ENCODE measurements at regions not wholly inside any gene's neighbourhood (a gene's known extent, or its start where the extent isn't known, plus 50 kb on each side); places are given as distances from the start of the nearest gene placed in this dataset.

GRCh38 chr4:129905256-129905655 lies 809.3 kb downstream of the C4orf33 start:
- H3K4me3 ChIP-seq (ENCODE audit: low read depth, low read length): no peak overlapping the region
- TF ChIP-seq, protein P1, sequence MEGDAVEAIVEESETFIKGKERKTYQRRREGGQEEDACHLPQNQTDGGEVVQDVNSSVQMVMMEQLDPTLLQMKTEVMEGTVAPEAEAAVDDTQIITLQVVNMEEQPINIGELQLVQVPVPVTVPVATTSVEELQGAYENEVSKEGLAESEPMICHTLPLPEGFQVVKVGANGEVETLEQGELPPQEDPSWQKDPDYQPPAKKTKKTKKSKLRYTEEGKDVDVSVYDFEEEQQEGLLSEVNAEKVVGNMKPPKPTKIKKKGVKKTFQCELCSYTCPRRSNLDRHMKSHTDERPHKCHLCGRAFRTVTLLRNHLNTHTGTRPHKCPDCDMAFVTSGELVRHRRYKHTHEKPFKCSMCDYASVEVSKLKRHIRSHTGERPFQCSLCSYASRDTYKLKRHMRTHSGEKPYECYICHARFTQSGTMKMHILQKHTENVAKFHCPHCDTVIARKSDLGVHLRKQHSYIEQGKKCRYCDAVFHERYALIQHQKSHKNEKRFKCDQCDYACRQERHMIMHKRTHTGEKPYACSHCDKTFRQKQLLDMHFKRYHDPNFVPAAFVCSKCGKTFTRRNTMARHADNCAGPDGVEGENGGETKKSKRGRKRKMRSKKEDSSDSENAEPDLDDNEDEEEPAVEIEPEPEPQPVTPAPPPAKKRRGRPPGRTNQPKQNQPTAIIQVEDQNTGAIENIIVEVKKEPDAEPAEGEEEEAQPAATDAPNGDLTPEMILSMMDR (IDR thresholded peaks at IDR 0.05; ENCODE audit: insufficient read depth, low read depth, low read length, missing control alignments): no peak
- DNase-seq (ENCODE audit: low read depth): no peak

GRCh38 chr4:129908117-129908516 lies 812.2 kb downstream of the C4orf33 start:
- no peak for DNase-seq (ENCODE audit: low read depth)
- TF ChIP-seq, protein P1 (IDR thresholded peaks at IDR 0.05; ENCODE audit: insufficient read depth, low read depth, low read length, missing control alignments): no peak
- H3K4me3 ChIP-seq (ENCODE audit: low read depth, low read length): no peak overlapping the region

DNA sequence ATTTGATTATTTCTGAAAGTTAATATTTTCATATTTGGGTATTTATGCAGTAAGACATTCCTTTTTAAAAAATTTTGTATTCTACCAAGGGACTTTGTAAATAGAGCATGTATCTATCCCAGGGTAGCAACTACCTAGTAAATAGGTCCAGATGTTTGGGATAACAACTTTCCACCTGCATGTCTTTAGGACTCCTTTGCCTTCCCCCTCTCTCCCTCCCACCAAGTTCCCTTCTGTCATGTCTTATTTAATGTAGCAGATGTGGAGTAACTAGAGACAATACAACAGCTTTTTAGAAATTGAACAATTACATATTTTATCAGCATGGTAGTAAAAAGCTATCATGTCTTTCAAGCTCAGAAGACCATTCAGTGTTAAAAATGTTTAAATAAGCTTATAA lies 821.0 kb downstream of the C4orf33 start:
- no peak overlapping the region for H3K4me3 ChIP-seq (ENCODE audit: low read depth, low read length)
- DNase-seq (ENCODE audit: low read depth): no peak
- TF ChIP-seq, protein P1 (IDR thresholded peaks at IDR 0.05; ENCODE audit: insufficient read depth, low read depth, low read length, missing control alignments): no peak

- DNase-seq (ENCODE audit: low read depth): no peak
- TF ChIP-seq, protein P1 (IDR thresholded peaks at IDR 0.05; ENCODE audit: insufficient read depth, low read depth, low read length, missing control alignments): no peak
Observed at GRCh38 chr4:129917651-129918050, 821.7 kb downstream of the C4orf33 start.

GRCh38 chr4:129926936-129927335 lies 831.0 kb downstream of the C4orf33 start:
- DNase-seq (ENCODE audit: low read depth): no peak
- TF ChIP-seq, protein P1 (IDR thresholded peaks at IDR 0.05; ENCODE audit: insufficient read depth, low read depth, low read length, missing control alignments): no peak
- no peak overlapping the region for H3K4me3 ChIP-seq (ENCODE audit: low read depth, low read length)

More at GRCh38 chr4:129917651-129918050, 821.7 kb downstream of the C4orf33 start:
- no peak overlapping the region for H3K4me3 ChIP-seq (ENCODE audit: low read depth, low read length)

GRCh38 chr4:129929052-129929451 lies 833.1 kb downstream of the C4orf33 start:
- TF ChIP-seq, protein P1 (IDR thresholded peaks at IDR 0.05; ENCODE audit: insufficient read depth, low read depth, low read length, missing control alignments): peak; percentile 27
- H3K4me3 ChIP-seq (ENCODE audit: low read depth, low read length): no peak overlapping the region
- DNase-seq (ENCODE audit: low read depth): no peak

- TF ChIP-seq, protein P1 (IDR thresholded peaks at IDR 0.05; ENCODE audit: insufficient read depth, low read depth, low read length, missing control alignments): no peak
- H3K4me3 ChIP-seq (ENCODE audit: low read depth, low read length): no peak overlapping the region
- DNase-seq (ENCODE audit: low read depth): no peak
Observed at GRCh38 chr4:129929984-129930383, 834.0 kb downstream of the C4orf33 start.

Measured in GM12865 (cell line).